Epithelial cell of esophagus (primary cell): ENCODE measurements at regions not wholly inside any gene's neighbourhood (a gene's known extent, or its start where the extent isn't known, plus 50 kb on each side); places are given as distances from the start of the nearest gene placed in this dataset.
"Not testable (repeated sequence)": the region's sequence is repeated elsewhere in the genome, so short reads cannot be mapped to it uniquely, and the experiment has no call there.

Experiments
- DNase-seq: peaks from one replicate; pipeline ENCODE4 v3.0.0; 2010; ENCODE audit warnings: low read depth
- H3K4me3 ChIP-seq: 2 replicates; pipeline ENCODE4 v1.5.1; 2011; ENCODE audit warnings: mild to moderate bottlenecking, low read length, control low read depth
- TF ChIP-seq, protein P1 (sequence below): IDR thresholded peaks from 2 replicates; pipeline ENCODE4 v1.5.1; 2011; ENCODE audit warnings: low read depth, mild to moderate bottlenecking, low read length, control low read depth, inconsistent platforms; ENCODE audit not compliant: insufficient read depth; ENCODE audit errors: missing control alignments

DNA sequence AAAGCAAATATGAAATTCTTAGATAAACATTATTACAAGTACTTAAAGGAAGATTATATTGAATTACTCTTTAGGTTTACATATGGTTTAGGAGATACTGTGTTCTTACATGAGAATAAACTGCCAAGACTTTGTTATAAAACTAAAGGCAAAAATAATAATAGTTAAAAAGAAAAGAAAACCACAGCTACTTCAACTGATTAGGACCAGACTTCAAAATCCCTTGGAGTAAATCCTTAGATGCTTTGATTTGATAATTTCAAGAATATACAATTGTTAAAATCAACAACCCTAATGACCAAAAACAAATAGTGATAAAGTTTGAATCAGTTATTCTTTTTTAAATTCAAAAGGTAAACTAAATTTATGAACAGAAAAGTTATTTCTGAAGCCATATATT, 389.6 kb upstream of the COX7C start:
- TF ChIP-seq, protein P1, sequence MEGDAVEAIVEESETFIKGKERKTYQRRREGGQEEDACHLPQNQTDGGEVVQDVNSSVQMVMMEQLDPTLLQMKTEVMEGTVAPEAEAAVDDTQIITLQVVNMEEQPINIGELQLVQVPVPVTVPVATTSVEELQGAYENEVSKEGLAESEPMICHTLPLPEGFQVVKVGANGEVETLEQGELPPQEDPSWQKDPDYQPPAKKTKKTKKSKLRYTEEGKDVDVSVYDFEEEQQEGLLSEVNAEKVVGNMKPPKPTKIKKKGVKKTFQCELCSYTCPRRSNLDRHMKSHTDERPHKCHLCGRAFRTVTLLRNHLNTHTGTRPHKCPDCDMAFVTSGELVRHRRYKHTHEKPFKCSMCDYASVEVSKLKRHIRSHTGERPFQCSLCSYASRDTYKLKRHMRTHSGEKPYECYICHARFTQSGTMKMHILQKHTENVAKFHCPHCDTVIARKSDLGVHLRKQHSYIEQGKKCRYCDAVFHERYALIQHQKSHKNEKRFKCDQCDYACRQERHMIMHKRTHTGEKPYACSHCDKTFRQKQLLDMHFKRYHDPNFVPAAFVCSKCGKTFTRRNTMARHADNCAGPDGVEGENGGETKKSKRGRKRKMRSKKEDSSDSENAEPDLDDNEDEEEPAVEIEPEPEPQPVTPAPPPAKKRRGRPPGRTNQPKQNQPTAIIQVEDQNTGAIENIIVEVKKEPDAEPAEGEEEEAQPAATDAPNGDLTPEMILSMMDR, result no peak
- no peak overlapping the region for H3K4me3 ChIP-seq
- DNase-seq, result no peak

DNA sequence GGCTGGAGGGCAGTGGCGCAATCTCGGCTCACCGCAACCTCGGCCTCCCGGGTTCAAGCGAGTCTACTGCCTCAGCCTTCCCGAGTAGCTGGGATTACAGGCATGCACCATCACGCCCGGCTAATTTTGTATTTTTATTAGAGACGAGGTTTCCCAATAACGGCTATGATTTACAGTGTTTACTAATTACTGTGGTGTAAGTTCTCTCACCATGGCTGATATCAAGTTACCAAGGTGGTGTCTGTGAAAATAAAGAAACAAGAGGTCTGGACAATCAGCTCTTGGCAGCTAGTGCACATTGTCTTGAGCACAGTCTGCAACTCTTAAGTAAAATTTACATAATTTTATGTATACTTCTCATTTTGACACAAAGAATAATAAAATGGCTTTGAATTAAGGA, 385.5 kb upstream of the COX7C start:
- TF ChIP-seq, protein P1, result no peak
- DNase-seq, result no peak
- no peak overlapping the region for H3K4me3 ChIP-seq

DNA sequence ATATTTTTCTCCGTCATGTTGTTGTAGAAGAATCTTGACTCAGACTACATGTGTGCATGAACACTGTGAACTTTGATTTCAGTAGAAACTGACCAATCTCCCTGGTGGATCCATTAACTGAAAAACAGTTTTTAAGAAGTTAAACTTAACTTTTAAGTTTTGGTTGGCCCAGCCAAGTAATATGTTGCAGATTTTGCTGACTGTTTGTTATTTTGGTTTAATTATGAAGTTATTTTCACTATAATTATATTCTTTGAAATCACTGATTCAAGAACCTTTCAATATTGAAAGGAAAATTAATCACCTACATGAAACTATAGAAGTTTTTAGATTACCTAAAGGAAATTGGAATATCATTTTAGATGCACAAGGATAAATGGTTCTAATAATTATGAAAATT, 373.6 kb upstream of the COX7C start:
- TF ChIP-seq, protein P1, result no peak
- no peak overlapping the region for H3K4me3 ChIP-seq
- DNase-seq, result no peak

DNA sequence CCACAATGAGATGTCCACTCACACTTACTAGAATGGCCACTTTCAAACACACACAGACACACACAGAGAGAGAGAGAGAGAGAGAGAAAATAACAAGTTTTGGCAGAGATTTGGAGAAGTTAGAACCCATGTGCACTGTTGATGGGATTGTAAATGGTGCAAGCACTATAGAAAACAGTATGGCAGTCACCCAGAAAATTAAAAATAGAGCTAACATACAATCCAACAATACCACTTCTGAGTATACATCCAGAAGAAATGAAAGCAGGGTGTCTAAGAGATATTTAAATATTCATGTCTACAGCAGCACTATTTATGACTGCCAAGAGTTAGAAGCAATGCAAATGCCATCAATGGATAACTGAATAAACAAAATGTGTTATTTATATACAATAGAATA, 359.9 kb upstream of the COX7C start:
- no peak overlapping the region for H3K4me3 ChIP-seq
- TF ChIP-seq, protein P1, result no peak
- DNase-seq, result no peak

DNA sequence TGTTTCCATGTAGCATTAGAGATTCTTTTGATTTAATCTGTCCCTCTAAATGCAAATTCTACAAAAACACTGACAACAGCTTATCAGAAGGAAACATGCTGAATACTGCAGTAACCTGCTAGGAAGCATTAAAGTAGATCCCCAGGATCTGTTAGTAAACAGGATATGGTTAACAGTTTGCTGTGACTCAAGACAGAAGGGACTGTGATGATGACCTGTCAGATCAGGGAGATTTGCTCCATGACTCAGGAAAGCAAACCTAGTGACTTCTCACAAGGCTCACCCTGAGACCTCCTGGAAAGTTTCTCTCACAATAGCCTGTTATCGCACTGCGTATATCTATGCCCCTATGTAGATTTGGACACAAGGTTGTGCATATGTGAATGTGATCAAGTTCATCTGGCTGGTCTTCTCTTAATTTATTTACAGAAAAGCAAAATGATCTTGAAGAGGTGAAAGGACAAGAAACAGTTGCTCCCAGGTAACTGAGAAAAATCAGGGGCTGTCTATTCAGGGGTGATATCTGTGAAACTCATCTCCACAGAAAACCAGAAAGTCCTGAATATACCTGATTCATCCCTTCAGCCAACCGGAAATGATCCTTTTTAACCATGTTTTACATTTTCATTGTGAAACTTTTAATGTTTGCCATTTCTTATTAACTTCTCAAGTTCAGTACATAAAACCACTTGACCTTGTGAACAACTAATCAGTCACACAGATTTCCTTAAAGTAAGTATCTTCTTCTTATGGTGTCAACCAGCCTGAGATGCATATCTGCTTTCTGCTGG, 333.1 kb upstream of the COX7C start:
- not testable (repeated sequence) for H3K4me3 ChIP-seq, DNase-seq

DNA sequence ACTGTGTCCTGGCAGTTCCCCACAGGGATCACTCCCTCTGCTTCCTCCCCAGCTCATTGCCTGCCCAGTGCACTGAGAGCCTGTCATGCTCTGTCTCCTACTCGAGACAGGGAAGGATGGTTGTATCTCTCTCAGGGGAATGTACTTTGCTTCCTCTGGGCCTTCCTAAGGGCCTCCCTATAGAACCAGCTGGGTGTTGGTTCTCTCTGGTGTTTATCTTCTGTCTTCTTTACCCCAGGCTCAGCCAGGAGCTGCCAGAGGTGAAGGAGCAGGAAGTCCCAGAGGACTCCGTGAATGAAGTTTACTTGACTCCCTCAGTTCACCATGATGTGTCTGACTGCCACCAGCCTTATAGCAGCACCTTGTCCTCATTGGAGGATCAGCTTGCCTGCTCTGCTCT, 330.3 kb upstream of the COX7C start:
- not testable (repeated sequence) for H3K4me3 ChIP-seq, DNase-seq

DNA sequence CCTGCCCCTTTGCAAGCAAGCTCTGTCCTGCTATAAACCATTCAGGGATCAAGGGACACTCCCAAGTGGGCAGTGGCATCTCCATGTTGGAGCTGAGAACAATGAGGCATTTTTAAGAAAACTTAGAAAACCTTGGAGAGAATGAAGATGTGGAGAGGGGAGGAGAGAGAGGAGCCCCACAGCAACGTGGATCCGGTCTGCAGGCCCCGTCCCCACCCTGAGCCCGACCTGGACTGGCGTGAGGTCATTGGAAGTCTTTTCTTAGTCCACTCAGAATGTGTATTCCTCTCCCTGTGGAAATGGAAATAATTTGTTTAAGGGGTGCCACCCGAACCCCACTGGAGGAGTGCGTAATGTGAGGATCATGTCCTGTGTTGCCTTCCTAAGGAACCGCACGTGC, 328.0 kb upstream of the COX7C start:
- H3K4me3 ChIP-seq, DNase-seq: not testable (repeated sequence)

DNA sequence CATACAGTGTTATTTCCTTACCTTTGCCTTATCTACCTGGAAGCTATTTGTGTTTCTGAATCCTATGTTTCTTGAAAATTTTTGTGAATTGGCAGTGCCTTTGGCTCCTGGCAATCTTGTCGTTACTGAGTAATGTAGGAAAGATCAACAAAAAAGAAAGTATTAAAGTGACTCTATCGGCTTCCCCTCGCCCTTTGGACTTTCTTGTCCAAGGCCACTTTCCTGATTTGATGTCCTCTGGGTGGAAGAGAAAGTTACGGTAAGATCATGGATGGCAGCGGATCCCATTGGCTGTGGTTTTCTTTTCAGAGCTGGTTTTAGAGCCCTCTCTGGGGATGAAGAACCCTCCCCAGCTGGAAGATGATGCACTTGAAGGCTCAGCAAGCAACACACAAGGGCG, 324.9 kb upstream of the COX7C start:
- not testable (repeated sequence) for H3K4me3 ChIP-seq, DNase-seq

DNA sequence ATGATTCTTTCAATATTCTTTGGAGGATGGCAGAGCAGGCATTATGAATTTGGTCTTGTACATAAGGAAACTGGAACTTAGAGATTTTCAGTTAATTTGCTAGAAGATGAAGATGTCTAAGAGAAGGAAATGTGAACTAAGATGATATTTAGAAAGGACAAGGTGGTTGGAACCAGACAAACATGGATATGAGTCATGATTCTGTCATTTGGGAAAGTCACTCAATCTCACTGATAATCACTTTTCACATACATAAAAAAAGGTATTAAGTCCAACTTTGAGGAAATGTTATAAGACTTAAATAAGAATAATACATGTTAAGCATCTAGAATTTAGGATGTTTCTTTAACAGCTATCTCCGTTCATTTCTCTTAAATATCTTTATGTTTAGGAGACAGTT, 315.1 kb upstream of the COX7C start:
- peak; percentile 1 for DNase-seq
- H3K4me3 ChIP-seq, result not testable (repeated sequence)

DNA sequence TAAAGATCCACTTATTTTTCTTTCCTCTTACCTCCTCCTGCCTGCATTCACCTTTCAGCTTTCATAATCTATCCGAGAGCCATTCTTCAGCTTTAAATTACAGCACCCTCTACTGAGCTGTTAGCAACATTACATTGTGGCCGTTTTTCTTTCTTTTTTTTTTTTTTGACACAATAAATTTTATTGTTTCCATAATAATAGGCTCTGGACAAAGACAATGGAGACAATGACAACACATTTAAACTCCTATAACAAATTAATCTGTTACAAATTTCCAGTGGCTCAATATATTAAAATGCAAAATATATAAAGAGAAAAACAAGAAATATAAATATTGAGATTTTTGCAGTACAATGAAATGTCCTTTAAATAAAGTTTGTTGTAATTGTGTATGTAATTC, 312.7 kb upstream of the COX7C start:
- DNase-seq, result peak; percentile 1

More for the DNA sequence above, 312.7 kb upstream of the COX7C start:
- TF ChIP-seq, protein P1, result peak; percentile 45
- H3K4me3 ChIP-seq, result not testable (repeated sequence)
